PC-9 (cell line): ENCODE measurements at regions not wholly inside any gene's neighbourhood (a gene's known extent, or its start where the extent isn't known, plus 50 kb on each side); places are given as distances from the start of the nearest gene placed in this dataset.

Experiments used
- CTCF ChIP-seq: fragments of 200-600 bp; sonication (generic); conservative IDR thresholded peaks from 2 replicates; pipeline ENCODE4 v1.6.1; 2017; ENCODE audit warnings: mixed run types, antibody characterized with exemption, mild to moderate bottlenecking, moderate library complexity
- EZH2 ChIP-seq: fragments of 200-600 bp; sonication (generic); IDR thresholded peaks from 2 replicates; pipeline ENCODE4 v1.8.0; 2017; ENCODE audit warnings: antibody characterized with exemption, low read depth

GRCh38 chr3:174342171-174342570 lies 517.0 kb upstream of the NAALADL2 start:
- TF ChIP-seq CTCF (no peak), EZH2 (no peak)
